Neuronal stem cell (in vitro differentiated cells): ENCODE measurements at regions not wholly inside any gene's neighbourhood (a gene's known extent, or its start where the extent isn't known, plus 50 kb on each side); places are given as distances from the start of the nearest gene placed in this dataset.

Experiments used
- DNase-seq: peaks from one replicate; pipeline ENCODE4 v3.0.0-alpha.2; 2013; ENCODE audit warnings: low spot score
- H2AFZ ChIP-seq: one replicate; pipeline ENCODE4 v1.6.1; 2013; ENCODE audit warnings: mild to moderate bottlenecking, low read length, inconsistent platforms
- H2AK5ac ChIP-seq: 2 replicates; pipeline ENCODE4 v1.6.1; 2013; ENCODE audit warnings: low read depth, mild to moderate bottlenecking, inconsistent platforms, low read length, moderate library complexity, mixed read lengths
- H2BK120ac ChIP-seq: 2 replicates; pipeline ENCODE4 v1.6.1; 2013; ENCODE audit warnings: low read depth, mild to moderate bottlenecking, inconsistent platforms, low read length, moderate library complexity, mixed read lengths
- H2BK12ac ChIP-seq: one replicate; pipeline ENCODE4 v1.6.1; 2013; ENCODE audit warnings: low read length, inconsistent platforms
- H2BK15ac ChIP-seq: 2 replicates; pipeline ENCODE4 v1.6.1; 2013; ENCODE audit warnings: mild to moderate bottlenecking, low read length, inconsistent platforms, mixed read lengths
- H2BK5ac ChIP-seq: one replicate; pipeline ENCODE4 v1.6.1; 2013; ENCODE audit warnings: inconsistent platforms, mild to moderate bottlenecking, low read length, moderate library complexity
- H3K14ac ChIP-seq: one replicate; pipeline ENCODE4 v1.6.1; 2013; ENCODE audit warnings: low read length, inconsistent platforms
- H3K18ac ChIP-seq: 2 replicates; pipeline ENCODE4 v1.6.1; 2013; ENCODE audit warnings: low read length, inconsistent platforms
- H3K23ac ChIP-seq: 2 replicates; pipeline ENCODE4 v1.6.1; 2013; ENCODE audit warnings: low read depth, mild to moderate bottlenecking, mixed read lengths, low read length, inconsistent platforms; ENCODE audit not compliant: poor library complexity
- H3K27ac ChIP-seq: replicated peaks from 3 replicates; pipeline ENCODE4 v1.5.1; 2013; ENCODE audit warnings: low read length, inconsistent platforms
- H3K27me3 ChIP-seq, 3 experiments: 2 replicates each; pipeline ENCODE4 v1.6.1; 2013; ENCODE audit warnings: low read length in 3 of 3, mild to moderate bottlenecking in 2 of 3, inconsistent platforms in 1 of 3, low read depth in 1 of 3, mixed read lengths in 1 of 3, moderate library complexity in 1 of 3; ENCODE audit not compliant: control insufficient read depth in 3 of 3, insufficient read depth in 3 of 3
- H3K36me3 ChIP-seq, 2 donors: replicated peaks in 1 of 2; 2 replicates each; pipeline ENCODE4 v1.6.1; 2013; ENCODE audit warnings: low read length in 2 of 2; ENCODE audit not compliant: control insufficient read depth in 2 of 2, insufficient read depth in 2 of 2
- H3K4ac ChIP-seq: 2 replicates; pipeline ENCODE4 v1.6.1; 2013; ENCODE audit warnings: inconsistent platforms, mild to moderate bottlenecking, low read length, moderate library complexity
- H3K4me1 ChIP-seq, 2 donors: 1 replicate in 1 of 2; 2 replicates in 1 of 2; pipeline ENCODE4 v1.6.1; 2013; ENCODE audit warnings: low read length in 2 of 2, low read depth in 1 of 2; ENCODE audit not compliant: control insufficient read depth in 2 of 2, insufficient read depth in 1 of 2
- H3K4me2 ChIP-seq: one replicate; pipeline ENCODE4 v1.6.1; 2013; ENCODE audit warnings: mild to moderate bottlenecking, low read length, inconsistent platforms; ENCODE audit not compliant: insufficient read depth, poor library complexity, severe bottlenecking
- H3K4me3 ChIP-seq, 2 donors: 2 replicates each; pipeline ENCODE4 v1.5.1; 2013; ENCODE audit warnings: low read length in 2 of 2, mild to moderate bottlenecking in 2 of 2, inconsistent platforms in 1 of 2, moderate library complexity in 1 of 2
- H3K79me1 ChIP-seq: one replicate; pipeline ENCODE4 v1.6.1; 2013; ENCODE audit warnings: low read depth, mild to moderate bottlenecking, inconsistent platforms, low read length, moderate library complexity
- H3K9ac ChIP-seq: one replicate; pipeline ENCODE4 v1.6.1; 2013; ENCODE audit warnings: mild to moderate bottlenecking, low read depth, low read length, inconsistent platforms; ENCODE audit not compliant: poor library complexity
- H3K9me3 ChIP-seq, 2 donors: replicated peaks in 1 of 2; 2 replicates each; pipeline versions ENCODE3 to v1.6.1; 2013; ENCODE audit warnings: low read length in 2 of 2, mild to moderate bottlenecking in 2 of 2, inconsistent platforms in 1 of 2, low read depth in 1 of 2, mixed read lengths in 1 of 2, moderate library complexity in 1 of 2; ENCODE audit not compliant: control insufficient read depth in 2 of 2, insufficient read depth in 1 of 2
- H4K8ac ChIP-seq: one replicate; pipeline ENCODE4 v1.6.1; 2013; ENCODE audit warnings: low read depth, mild to moderate bottlenecking, inconsistent platforms, low read length, moderate library complexity
- H4K91ac ChIP-seq: one replicate; pipeline ENCODE4 v1.6.1; 2013; ENCODE audit warnings: low read length, low read depth, mild to moderate bottlenecking, inconsistent platforms; ENCODE audit not compliant: poor library complexity
- WGBS, 2 donors: extraction: QIAGEN DNeasy Blood & Tissue Kit; methylation state at CpG; one replicate each; pipeline ENCODE4 v1.1.7; 2013; ENCODE audit warnings: missing lambda C conversion rate in 2 of 2, mixed read lengths in 1 of 2; ENCODE audit not compliant: insufficient read length in 2 of 2, insufficient replicate concordance in 1 of 2; ENCODE audit errors: extremely low coverage in 2 of 2; 5-methylcytosine and 5-hydroxymethylcytosine counted together

DNA sequence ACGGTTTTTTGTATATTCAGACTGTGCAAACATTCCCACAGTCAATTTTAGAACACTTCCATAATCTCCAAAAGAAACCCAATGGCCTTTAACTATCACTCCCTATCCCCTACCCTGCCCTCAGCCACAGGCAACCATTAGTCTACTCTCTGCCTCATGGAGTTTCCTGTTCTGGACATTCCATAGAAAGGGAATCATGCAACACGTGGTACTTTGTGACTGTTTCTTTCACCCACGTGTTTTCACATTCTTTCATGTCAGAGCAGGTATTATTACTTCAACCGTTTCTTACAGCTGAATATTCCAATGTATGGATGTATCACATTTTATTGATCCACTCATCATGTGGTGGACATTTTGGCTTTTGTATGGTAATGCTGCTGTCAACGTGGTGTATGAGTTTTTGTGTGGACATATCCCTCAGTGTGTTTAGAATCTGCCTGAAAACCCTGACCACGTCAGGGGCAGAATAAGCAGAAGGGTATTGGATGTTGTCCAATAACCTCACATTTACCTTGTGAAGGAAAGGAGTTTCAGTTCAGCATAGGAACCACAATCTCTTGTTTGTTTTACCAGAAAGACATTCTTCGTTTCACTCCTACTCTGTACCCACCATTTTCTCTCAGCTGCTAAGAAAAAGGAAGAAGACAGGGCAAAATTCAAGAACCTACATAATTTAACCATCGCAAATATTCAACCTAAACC, 107.5 kb upstream of the DYRK2 start:
- Histone ChIP-seq H2BK5ac (no peak overlapping the region), H3K79me1 (no peaks in the 10 kb centered on the region), H2AFZ (no peak overlapping the region), H4K91ac (no peak overlapping the region), H3K14ac (no peak overlapping the region), H3K4me3 (no peak overlapping the region), H4K8ac (no peak overlapping the region), H2AK5ac (no peak overlapping the region), H3K9ac (no peak overlapping the region), H3K23ac (no peak overlapping the region), H3K9me3 (no peaks in the 10 kb centered on the region), H3K36me3 (no peaks in the 10 kb centered on the region), H3K18ac (no peak overlapping the region), H3K27ac (no peak overlapping the region), H3K4me1 (no peaks in the 10 kb centered on the region), H3K4me2 (no peak overlapping the region), H2BK15ac (no peak overlapping the region), H3K4ac (no peak overlapping the region), H3K27me3 (peaks cover 0 to 6% (median 0%) of the 10 kb centered on the region in 3 experiments), H2BK12ac (no peak overlapping the region), H2BK120ac (no peak overlapping the region)
- 100% methylated on average over 1 of the region's 8 CpGs for WGBS, 2 donors
- no peak for DNase-seq

GRCh38 chr12:67541625-67541991, 106.9 kb upstream of the DYRK2 start:
- H3K4me2 ChIP-seq = no peak overlapping the region

GRCh38 chr12:67543021-67543770, 105.3 kb upstream of the DYRK2 start:
- H3K4me2 ChIP-seq = no peak overlapping the region
- H3K27ac ChIP-seq = no peak overlapping the region
- H2BK15ac ChIP-seq = no peak overlapping the region
- no peak overlapping the region for H2AK5ac ChIP-seq
- H3K4me1 ChIP-seq = peaks cover 0 to 3% of the 10 kb centered on the region in 2 donors
- no peak overlapping the region for H2BK120ac ChIP-seq
- H2BK12ac ChIP-seq = no peak overlapping the region
- no peak overlapping the region for H2BK5ac ChIP-seq
- WGBS, 2 donors = no CpG with 5 or more reads among the region's 7 CpGs
- peaks cover 0 to 6% (median 0%) of the 10 kb centered on the region in 3 experiments for H3K27me3 ChIP-seq
- H3K36me3 ChIP-seq = no peaks in the 10 kb centered on the region
- no peaks in the 10 kb centered on the region for H3K79me1 ChIP-seq
- H4K8ac ChIP-seq = no peak overlapping the region
- H3K14ac ChIP-seq = no peak overlapping the region
- no peak overlapping the region for H3K18ac ChIP-seq
- no peak overlapping the region for H3K23ac ChIP-seq
- H4K91ac ChIP-seq = no peak overlapping the region
- H3K4ac ChIP-seq = no peak overlapping the region
- H3K9me3 ChIP-seq = no peaks in the 10 kb centered on the region
- no peak overlapping the region for H3K4me3 ChIP-seq
- no peak overlapping the region for H3K9ac ChIP-seq
- H2AFZ ChIP-seq = no peak overlapping the region
- DNase-seq = no peak

More at GRCh38 chr12:67541625-67541991, 106.9 kb upstream of the DYRK2 start:
- no peak for DNase-seq
- WGBS, 2 donors = 100% methylated on average over 1 of the region's 3 CpGs; no CpG with 5 or more reads in 1 of the 2 donors
- Histone ChIP-seq H3K27me3 (peaks cover 0 to 6% (median 0%) of the 10 kb centered on the region in 3 experiments), H3K18ac (no peak overlapping the region), H3K9ac (no peak overlapping the region), H3K23ac (no peak overlapping the region), H4K8ac (no peak overlapping the region), H3K4me1 (no peaks in the 10 kb centered on the region), H3K79me1 (no peaks in the 10 kb centered on the region), H2BK120ac (no peak overlapping the region), H3K27ac (no peak overlapping the region), H3K4ac (no peak overlapping the region), H3K9me3 (no peaks in the 10 kb centered on the region), H2AK5ac (no peak overlapping the region), H2AFZ (no peak overlapping the region), H2BK12ac (no peak overlapping the region), H3K4me3 (no peak overlapping the region), H3K36me3 (no peaks in the 10 kb centered on the region), H3K14ac (no peak overlapping the region), H2BK5ac (no peak overlapping the region), H2BK15ac (no peak overlapping the region), H4K91ac (peak overlapping the region; percentile 23)

- no peak overlapping the region for H3K23ac ChIP-seq
- no peaks in the 10 kb centered on the region for H3K9me3 ChIP-seq
- no peak overlapping the region for H4K8ac ChIP-seq
- no peak overlapping the region for H2BK120ac ChIP-seq
- H3K4ac ChIP-seq = no peak overlapping the region
- no peak overlapping the region for H2AK5ac ChIP-seq
- no peak for DNase-seq
- H3K36me3 ChIP-seq = no peaks in the 10 kb centered on the region
- H2BK15ac ChIP-seq = no peak overlapping the region
- WGBS, 2 donors = no CpG with 5 or more reads among the region's 8 CpGs
- no peak overlapping the region for H3K27ac ChIP-seq
- H3K4me2 ChIP-seq = no peak overlapping the region
- no peak overlapping the region for H4K91ac ChIP-seq
- no peak overlapping the region for H2BK12ac ChIP-seq
- H2AFZ ChIP-seq = no peak overlapping the region
- H3K18ac ChIP-seq = no peak overlapping the region
- no peak overlapping the region for H3K9ac ChIP-seq
- no peak overlapping the region for H3K14ac ChIP-seq
- peaks cover 0 to 3% of the 10 kb centered on the region in 2 donors for H3K4me1 ChIP-seq
- no peaks in the 10 kb centered on the region for H3K27me3 ChIP-seq
- H3K79me1 ChIP-seq = no peaks in the 10 kb centered on the region
- no peak overlapping the region for H2BK5ac ChIP-seq
- H3K4me3 ChIP-seq = no peak overlapping the region
Measured at GRCh38 chr12:67545298-67545697, 103.2 kb upstream of the DYRK2 start.
